GF-D8 (cell line): ENCODE measurements at regions not wholly inside any gene's neighbourhood (a gene's known extent, or its start where the extent isn't known, plus 50 kb on each side); places are given as distances from the start of the nearest gene placed in this dataset.
A peak's percentile ranks its signal among the peaks of the same experiment; 100 is the strongest.
"Not testable (repeated sequence)": the region's sequence is repeated elsewhere in the genome, so short reads cannot be mapped to it uniquely, and the experiment has no call there.

Experiments
- DNase-seq: peaks from one replicate; lab custom pipeline; 2025; lab: John Stamatoyannopoulos, UW

DNA sequence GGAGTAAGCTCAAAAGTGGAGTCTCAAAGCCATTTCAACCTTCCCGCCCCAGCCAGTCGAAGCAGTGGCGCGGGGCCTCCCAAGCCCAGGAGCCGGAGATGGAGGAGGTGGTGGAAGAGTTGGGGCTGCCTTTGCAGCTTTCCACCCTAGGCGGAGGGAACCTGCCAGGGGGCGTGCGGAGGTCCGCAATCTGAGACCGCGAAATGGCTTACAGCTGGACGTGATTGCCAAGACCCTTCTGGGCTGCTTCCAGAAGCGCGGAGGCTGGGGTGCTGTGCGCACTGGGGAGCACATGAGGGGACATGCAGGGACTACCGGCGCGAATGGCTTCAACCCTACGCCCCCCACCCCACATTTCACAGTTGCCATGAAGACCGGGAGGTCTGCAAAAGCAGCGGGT, 86.2 kb downstream of the PRR15 start:
- no peak for DNase-seq

DNA sequence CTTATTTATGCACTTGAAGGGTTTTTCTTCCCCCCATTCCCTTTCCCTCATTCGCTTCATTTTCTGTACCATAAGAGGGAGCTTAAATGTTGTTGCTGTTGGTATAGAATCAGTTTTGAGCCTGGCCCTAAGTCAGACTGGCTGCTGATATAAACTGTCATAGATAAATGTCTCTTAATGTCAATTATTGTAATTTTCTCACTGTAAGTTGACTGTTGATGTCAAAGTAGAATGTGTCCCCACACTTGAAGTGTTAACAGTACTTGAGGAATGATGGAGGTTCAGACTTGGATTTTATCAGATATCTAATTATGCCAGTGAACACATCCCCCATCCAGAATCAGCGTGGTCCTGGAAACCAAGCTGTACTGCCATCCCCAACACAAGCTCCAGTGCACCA, 87.8 kb downstream of the PRR15 start:
- no peak for DNase-seq

DNA sequence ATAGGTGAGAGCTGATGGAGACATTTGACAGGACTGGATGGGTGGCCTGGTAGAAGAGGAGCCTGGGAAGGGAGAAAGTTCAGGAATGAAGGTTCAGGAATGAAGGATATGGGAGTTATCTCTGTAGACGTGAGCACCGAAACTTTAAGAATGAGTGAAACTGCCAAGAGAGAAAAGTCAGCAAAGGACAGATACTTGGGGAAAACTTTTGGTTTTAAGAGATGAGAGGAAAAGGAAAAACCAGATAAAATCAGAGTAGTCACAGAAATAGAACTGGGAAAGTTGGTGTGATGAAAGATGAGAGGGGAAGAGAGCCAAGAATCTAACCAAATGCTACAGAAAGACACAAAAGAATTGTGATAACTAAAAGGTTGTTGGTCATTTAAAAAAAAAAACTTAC, 88.9 kb downstream of the PRR15 start:
- DNase-seq: no peak

- not testable (repeated sequence) for DNase-seq
Observed at GRCh38 chr7:29654340-29654739, 90.7 kb downstream of the PRR15 start.

DNA sequence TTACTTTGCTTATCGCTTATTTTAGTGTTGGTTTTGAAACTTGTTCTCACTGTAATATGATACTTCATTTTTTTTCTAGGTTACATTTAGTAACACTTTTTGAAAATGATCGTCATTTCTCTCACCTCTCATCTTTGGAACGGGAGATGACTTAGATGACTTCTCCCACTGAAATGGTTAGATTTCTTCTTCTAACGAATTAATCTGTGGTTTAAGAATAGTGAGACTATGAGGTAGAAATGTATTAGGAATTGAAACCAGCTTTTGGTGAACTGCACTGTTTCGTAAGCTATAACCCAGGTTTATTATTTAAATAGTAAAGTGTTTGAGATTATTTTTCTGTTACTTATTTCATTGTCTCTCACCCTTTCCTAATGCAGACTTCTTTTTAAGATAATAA, 93.7 kb downstream of the PRR15 start:
- DNase-seq: no peak

DNA sequence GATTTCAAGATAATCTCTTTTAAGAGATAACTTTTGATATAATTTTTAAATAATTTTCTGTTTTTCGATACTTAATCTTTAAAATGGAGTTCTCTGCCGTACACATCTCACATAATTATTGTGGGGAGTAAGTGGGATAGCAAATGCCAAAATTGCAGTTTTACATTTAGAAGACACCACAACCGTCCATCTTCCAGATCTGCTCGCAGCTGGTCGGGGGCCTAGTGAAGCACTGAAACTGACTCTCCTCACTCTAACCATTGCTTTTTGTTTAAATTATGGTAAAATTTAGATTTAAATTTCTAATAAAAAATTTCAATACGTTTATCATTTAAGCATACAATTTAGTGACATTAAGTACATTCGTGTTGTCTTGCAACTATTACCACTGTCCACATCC, 94.2 kb downstream of the PRR15 start:
- DNase-seq: no peak

DNA sequence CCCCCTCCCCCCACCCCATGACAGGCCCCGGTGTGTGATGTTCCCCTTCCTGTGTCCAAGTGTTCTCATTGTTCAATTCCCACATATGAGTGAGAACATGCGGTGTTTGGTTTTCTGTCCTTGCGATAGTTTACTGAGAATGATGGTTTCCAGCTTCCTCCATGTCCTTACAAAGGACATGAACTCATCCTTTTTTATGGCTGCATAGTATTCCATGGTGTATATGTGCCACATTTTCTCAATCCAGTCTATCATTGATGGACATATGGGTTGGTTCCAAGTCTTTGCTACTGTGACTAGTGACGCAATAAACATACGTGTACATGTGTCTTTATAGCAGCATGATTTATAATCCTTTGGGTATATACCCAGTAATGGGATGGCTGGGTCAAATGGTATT, 95.6 kb downstream of the PRR15 start:
- not testable (repeated sequence) for DNase-seq

DNA sequence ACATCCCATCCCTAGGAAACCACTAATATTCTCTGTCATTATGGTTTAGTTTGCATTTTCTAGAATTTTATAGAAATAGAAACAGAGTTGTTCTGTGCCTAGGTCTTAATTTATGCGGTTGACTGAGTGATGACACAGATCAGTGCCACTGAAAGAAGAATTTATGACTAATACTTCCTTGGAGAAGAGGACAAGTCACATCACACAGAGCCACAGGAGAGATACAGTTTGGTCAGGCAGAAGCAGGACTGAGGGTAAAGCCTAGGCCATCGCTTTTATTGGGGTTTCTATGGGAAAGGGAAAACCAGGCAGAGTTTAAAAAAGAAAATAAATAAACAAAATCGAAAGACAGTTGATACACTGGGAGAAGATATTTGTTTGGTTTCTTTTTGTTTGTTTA, 99.3 kb downstream of the PRR15 start:
- DNase-seq: not testable (repeated sequence)

DNA sequence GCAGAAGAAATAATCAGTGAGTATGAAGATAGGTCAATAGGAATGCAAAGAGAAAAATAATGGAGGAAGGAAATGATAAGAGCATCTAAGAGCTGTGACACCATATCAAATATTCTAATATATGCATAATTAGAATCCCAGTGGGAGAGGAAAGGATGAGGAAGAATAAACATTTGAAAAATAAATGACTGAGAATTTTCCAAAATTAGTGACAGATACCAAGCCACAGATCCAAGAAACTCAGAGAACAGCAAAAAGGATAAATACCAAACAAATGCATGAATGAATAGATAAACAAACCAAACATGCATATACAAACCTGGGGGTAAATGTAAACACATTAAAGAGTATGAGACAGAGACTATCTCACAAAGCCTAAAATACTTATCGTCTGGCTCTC, 101.4 kb downstream of the PRR15 start:
- not testable (repeated sequence) for DNase-seq

- not testable (repeated sequence) for DNase-seq
Observed at GRCh38 chr7:29667096-29667669, 103.5 kb downstream of the PRR15 start.

DNA sequence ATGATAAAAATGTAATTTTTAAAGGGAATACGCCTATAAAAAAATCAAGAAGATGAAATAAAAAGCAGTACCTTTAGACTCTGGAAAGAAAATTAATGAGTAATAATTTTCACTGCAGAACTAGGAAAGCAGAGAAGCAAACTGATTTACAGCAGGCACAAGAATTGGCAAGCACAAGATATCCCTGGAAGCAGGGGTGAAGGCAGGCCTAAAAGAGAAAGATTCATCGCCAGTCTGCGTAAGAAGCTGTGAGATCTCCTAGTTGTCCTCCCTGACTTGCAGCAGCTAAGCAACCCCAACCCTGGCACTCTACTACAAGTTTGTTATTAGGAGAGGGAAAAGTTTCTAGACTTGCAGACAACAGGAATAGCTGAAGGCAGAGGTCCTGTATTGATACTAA, 107.7 kb downstream of the PRR15 start:
- not testable (repeated sequence) for DNase-seq

DNA sequence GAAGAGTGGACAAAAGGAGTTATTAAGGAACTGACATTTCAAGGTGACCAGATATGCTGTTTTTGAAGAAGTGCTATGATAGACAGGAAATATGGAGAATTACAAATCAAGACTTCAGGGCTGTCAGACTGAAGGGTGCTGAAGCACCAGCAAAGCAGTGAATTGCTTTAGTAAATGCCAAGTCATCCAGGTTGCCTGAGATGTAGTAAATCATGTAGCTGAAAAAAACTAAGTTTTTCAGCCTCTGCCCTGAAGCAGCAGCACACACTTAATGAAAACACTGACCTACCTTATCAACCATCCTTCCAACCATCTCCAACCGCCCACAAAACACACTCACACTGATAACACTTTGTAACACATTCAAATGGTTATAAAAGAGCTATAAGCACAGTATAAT, 110.0 kb downstream of the PRR15 start:
- DNase-seq: not testable (repeated sequence)

GRCh38 chr7:29674626-29675025, 111.0 kb downstream of the PRR15 start:
- DNase-seq: not testable (repeated sequence)

DNA sequence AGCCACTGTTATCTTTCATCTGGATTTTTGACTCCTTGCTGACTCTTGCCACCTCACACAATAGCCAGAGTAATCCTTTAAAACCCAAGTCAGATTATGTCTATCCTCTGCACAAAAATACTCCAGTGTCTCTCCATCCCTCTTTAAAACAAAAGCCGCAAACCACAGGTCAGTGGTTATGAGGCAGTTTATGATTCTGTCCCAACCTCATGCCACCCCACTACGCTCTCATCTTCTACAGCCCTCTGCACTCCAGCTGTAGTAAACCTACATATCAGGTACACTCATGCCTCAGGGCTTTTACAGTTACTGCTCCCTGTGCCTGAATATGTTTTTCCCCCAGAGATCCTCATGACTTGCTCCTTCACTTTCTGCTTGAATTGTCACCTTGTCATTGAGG, 113.6 kb downstream of the PRR15 start:
- DNase-seq: not testable (repeated sequence)

GRCh38 chr7:29679963-29680362, 116.3 kb downstream of the PRR15 start:
- not testable (repeated sequence) for DNase-seq

DNA sequence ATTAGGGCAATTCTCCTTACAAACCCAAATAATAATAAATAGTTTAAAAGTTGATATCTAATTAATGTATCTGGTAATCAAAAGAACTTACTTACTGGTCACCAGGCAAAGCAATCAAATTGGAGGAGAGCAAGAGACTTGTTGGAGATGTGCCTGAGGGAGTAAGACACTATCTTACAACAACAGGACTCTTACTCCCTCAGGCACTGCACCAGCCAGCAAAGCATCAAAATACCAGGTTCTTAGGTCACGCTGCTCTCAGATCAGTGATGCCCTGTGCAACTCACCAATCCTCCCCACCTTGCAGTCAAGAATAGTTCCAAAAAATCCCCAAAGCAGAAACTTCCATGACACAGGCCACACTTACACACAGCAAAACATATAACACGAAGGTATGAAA, 117.0 kb downstream of the PRR15 start:
- not testable (repeated sequence) for DNase-seq

GRCh38 chr7:29684151-29684786, 120.6 kb downstream of the PRR15 start:
- DNase-seq: peak; percentile 60

DNA sequence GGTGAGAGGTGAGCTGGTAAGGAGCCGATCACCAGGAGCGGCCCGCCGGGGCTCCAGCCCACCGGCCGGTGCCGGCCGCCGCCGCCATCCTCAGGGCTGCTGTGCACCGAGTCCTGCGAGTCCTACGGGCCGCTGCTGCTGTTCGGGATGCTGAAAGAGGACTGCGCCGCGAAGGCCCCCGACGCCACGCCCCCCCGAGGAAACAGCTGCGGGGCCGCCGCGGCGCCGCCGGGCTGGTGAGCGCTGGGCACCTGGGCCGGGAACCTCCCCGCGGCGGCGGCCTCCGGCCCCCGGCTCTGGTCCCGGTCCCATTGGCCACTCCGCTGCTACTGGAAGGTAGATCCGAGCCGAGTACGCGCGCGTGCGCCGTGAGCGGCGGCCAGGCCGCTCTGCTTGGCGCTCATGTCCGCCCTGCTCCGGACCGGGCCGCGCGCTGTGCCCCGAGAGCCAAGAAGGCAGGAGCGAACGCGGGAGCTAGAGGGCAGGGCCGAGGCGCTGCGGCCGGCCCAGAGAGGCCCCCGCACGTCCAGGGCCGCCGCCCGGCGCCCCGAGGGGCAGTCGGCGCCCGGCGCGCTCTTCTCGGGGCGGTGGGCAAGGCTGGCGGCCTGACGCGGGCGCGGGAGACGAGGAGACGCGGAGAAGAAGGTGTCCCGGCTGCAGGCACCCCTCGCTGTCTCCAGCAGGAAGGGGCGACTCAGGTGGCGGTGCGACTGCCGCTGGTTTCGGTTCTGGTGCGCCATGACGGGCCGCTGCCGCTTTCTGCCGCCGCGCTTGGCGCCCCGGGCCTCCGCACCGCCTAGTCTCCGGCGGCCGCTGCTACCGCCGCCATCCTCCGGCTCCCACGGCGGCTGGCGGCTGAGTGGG, 121.3 kb upstream of the WIPF3 start:
- peak; percentile 35 for DNase-seq

DNA sequence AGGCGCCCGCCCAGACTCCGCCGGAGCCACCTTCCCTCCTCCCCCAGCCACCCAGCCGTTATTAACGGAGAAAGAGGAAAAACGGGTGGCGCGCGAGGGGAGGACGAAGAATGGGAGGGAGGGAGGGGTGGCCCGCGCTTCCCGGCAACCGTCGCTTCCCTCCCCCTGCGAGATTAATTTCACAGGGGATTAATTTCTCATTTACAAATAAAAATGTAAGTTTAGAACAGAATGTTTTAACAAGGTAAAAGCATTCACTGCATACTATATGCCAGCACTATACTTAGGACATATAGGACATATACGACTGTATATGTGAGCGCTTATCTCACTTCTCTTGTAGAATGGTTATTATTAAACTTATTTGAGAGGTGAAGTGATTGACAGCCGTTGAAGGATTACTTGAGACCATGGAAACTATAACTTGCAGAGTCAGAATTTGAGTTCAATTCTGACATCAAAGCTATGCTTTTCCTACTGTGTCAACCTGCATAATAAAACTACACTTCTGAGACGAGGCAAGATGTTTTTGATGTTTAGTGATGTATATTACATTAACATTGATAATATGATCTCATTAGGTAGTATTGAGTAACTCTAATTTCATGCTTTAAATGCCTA, 120.5 kb upstream of the WIPF3 start:
- DNase-seq: not testable (repeated sequence)

- DNase-seq: not testable (repeated sequence)
Observed at GRCh38 chr7:29690510-29690909, 115.8 kb upstream of the WIPF3 start.

- DNase-seq: not testable (repeated sequence)
Observed at GRCh38 chr7:29696402-29696801, 109.9 kb upstream of the WIPF3 start.

DNA sequence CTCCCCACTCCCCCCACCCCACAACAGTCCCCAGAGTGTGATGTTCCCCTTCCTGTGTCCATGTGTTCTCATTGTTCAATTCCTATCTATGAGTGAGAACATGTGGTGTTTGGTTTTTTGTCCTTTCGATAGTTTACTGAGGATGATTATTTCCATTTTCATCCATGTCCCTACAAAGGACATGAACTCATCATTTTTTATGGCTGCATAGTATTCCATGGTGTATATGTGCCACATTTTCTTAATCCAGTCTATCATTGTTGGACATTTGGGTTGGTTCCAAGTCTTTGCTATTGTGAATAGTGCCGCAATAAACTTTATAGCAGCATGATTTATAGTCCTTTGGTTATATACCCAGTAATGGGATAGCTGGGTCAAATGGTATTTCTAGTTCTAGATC, 106.6 kb upstream of the WIPF3 start:
- not testable (repeated sequence) for DNase-seq

- not testable (repeated sequence) for DNase-seq
Observed at GRCh38 chr7:29701540-29701939, 104.8 kb upstream of the WIPF3 start.
